ENCODE measurements at regions not wholly inside any gene's neighbourhood (a gene's known extent, or its start where the extent isn't known, plus 50 kb on each side); places are given as distances from the start of the nearest gene placed in this dataset.

GRCh38 chr11:41935795-41936194, 476.3 kb upstream of the LRRC4C start:
- Histone ChIP-seq H3K27me3 (ENCODE audit: insufficient read depth, low read length) (no peaks in the 10 kb centered on the region), H3K36me3 (ENCODE audit: insufficient read depth, low read length) (no peaks in the 10 kb centered on the region), H3K4me2 (ENCODE audit: low read length) (no peak overlapping the region), H4K20me1 (ENCODE audit: insufficient read depth, low read length) (no peaks in the 10 kb centered on the region), H3K27ac (ENCODE audit: low read depth, low read length) (no peak overlapping the region), H3K79me2 (ENCODE audit: insufficient read depth, low read length) (no peaks in the 10 kb centered on the region), H3K4me1 (ENCODE audit: insufficient read depth, low read length) (no peaks in the 10 kb centered on the region), H2AFZ (ENCODE audit: low read depth, low read length) (no peak overlapping the region), H3K9ac (ENCODE audit: low read length) (no peak overlapping the region), H3K4me3 (ENCODE audit: insufficient read depth, low read depth, low read length) (no peak overlapping the region), H3K9me3 (ENCODE audit: insufficient read depth, low read depth, low read length) (no peaks in the 10 kb centered on the region)
- no peak for DNase-seq (ENCODE audit: low read depth)
- TF ChIP-seq EZH2 (IDR thresholded peaks at IDR 0.05; ENCODE audit: insufficient read depth, low read length) (no peak), CTCF (IDR thresholded peaks at IDR 0.05; ENCODE audit: insufficient read depth, low read depth, low read length) (no peak)
- H3K27ac Mint-ChIP-seq (ENCODE audit: unreplicated experiment) = no peak overlapping the region
- H3K4me3 Mint-ChIP-seq (ENCODE audit: unreplicated experiment) = no peak overlapping the region
- H3K36me3 Mint-ChIP-seq (ENCODE audit: low read depth, unreplicated experiment) = no peaks in the 10 kb centered on the region
- H3K9me3 Mint-ChIP-seq (ENCODE audit: unreplicated experiment) = no peaks in the 10 kb centered on the region
- FAIRE-seq = no peak
- H3K27me3 Mint-ChIP-seq (ENCODE audit: low read depth, unreplicated experiment) = no peaks in the 10 kb centered on the region
- H3K4me1 Mint-ChIP-seq (ENCODE audit: low read depth, unreplicated experiment) = no peaks in the 10 kb centered on the region

GRCh38 chr11:41943656-41944055, 484.2 kb upstream of the LRRC4C start:
- H3K9me3 ChIP-seq (ENCODE audit: insufficient read depth, low read depth, low read length) = no peaks in the 10 kb centered on the region
- no peak for FAIRE-seq
- no peaks in the 10 kb centered on the region for H3K36me3 ChIP-seq (ENCODE audit: insufficient read depth, low read length)
- DNase-seq (ENCODE audit: low read depth) = no peak
- no peak overlapping the region for H3K9ac ChIP-seq (ENCODE audit: low read length)
- TF ChIP-seq CTCF (IDR thresholded peaks at IDR 0.05; ENCODE audit: insufficient read depth, low read depth, low read length) (no peak), EZH2 (IDR thresholded peaks at IDR 0.05; ENCODE audit: insufficient read depth, low read length) (no peak)
- no peak overlapping the region for H3K4me2 ChIP-seq (ENCODE audit: low read length)
- H3K4me3 ChIP-seq (ENCODE audit: insufficient read depth, low read depth, low read length) = no peak overlapping the region
- Mint-ChIP-seq H3K27me3 (ENCODE audit: low read depth, unreplicated experiment) (no peaks in the 10 kb centered on the region), H3K4me3 (ENCODE audit: unreplicated experiment) (no peak overlapping the region), H3K36me3 (ENCODE audit: low read depth, unreplicated experiment) (no peaks in the 10 kb centered on the region), H3K9me3 (ENCODE audit: unreplicated experiment) (no peaks in the 10 kb centered on the region), H3K4me1 (ENCODE audit: low read depth, unreplicated experiment) (no peaks in the 10 kb centered on the region), H3K27ac (ENCODE audit: unreplicated experiment) (no peak overlapping the region)
- no peak overlapping the region for H3K27ac ChIP-seq (ENCODE audit: low read depth, low read length)
- H3K4me1 ChIP-seq (ENCODE audit: insufficient read depth, low read length) = no peaks in the 10 kb centered on the region
- H3K27me3 ChIP-seq (ENCODE audit: insufficient read depth, low read length) = no peaks in the 10 kb centered on the region
- H4K20me1 ChIP-seq (ENCODE audit: insufficient read depth, low read length) = no peaks in the 10 kb centered on the region
- no peak overlapping the region for H2AFZ ChIP-seq (ENCODE audit: low read depth, low read length)
- H3K79me2 ChIP-seq (ENCODE audit: insufficient read depth, low read length) = no peaks in the 10 kb centered on the region

- Mint-ChIP-seq H3K4me1 (ENCODE audit: low read depth, unreplicated experiment) (peaks cover 4% of the 10 kb centered on the region), H3K27me3 (ENCODE audit: low read depth, unreplicated experiment) (no peaks in the 10 kb centered on the region), H3K4me3 (ENCODE audit: unreplicated experiment) (no peak overlapping the region), H3K9me3 (ENCODE audit: unreplicated experiment) (no peaks in the 10 kb centered on the region), H3K36me3 (ENCODE audit: low read depth, unreplicated experiment) (no peaks in the 10 kb centered on the region), H3K27ac (ENCODE audit: unreplicated experiment) (no peak overlapping the region)
- Histone ChIP-seq H3K79me2 (ENCODE audit: insufficient read depth, low read length) (no peaks in the 10 kb centered on the region), H2AFZ (ENCODE audit: low read depth, low read length) (no peak overlapping the region), H3K9ac (ENCODE audit: low read length) (no peak overlapping the region), H3K4me1 (ENCODE audit: insufficient read depth, low read length) (no peaks in the 10 kb centered on the region), H4K20me1 (ENCODE audit: insufficient read depth, low read length) (no peaks in the 10 kb centered on the region), H3K36me3 (ENCODE audit: insufficient read depth, low read length) (no peaks in the 10 kb centered on the region), H3K4me2 (ENCODE audit: low read length) (no peak overlapping the region), H3K27ac (ENCODE audit: low read depth, low read length) (no peak overlapping the region), H3K9me3 (ENCODE audit: insufficient read depth, low read depth, low read length) (no peaks in the 10 kb centered on the region), H3K4me3 (ENCODE audit: insufficient read depth, low read depth, low read length) (no peak overlapping the region), H3K27me3 (ENCODE audit: insufficient read depth, low read length) (no peaks in the 10 kb centered on the region)
- no peak for DNase-seq (ENCODE audit: low read depth)
- FAIRE-seq = no peak
- no peak for TF ChIP-seq CTCF (IDR thresholded peaks at IDR 0.05; ENCODE audit: insufficient read depth, low read depth, low read length)
- TF ChIP-seq EZH2 (IDR thresholded peaks at IDR 0.05; ENCODE audit: insufficient read depth, low read length) = no peak
These were observed 487.9 kb upstream of the LRRC4C start for GRCh38 chr11:41947392-41947791.
